ENCODE measurements at regions not wholly inside any gene's neighbourhood (a gene's known extent, or its start where the extent isn't known, plus 50 kb on each side); places are given as distances from the start of the nearest gene placed in this dataset.
A peak's percentile ranks its signal among the peaks of the same experiment; 100 is the strongest.
"Not testable (repeated sequence)": the region's sequence is repeated elsewhere in the genome, so short reads cannot be mapped to it uniquely, and the experiment has no call there.

DNA sequence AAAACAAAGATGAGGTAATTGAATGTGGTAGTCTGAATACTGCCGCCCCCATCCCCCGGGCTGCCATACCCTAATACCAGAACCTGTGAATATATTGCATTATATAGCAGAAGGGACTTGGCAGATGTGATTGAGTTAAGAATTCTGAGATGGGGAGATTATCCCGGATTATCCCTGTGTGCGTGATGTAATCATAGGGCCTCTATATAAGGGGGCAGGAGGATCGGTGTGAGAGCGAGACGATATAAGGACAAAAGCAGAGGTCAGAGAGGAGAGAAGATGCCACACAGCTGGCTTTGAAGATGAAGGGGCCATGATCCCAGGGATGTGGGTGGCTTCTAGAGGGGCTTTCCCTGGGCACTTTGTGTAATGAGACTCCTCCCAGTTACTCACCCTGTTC is 101.7 kb upstream of the TLE1 start:
- DNase-seq (ENCODE audit: low read depth, low spot score) = no peak
- ChIA-PET CTCF (no interaction called here), POLR2A (no interaction called here)
- TF ChIP-seq, protein P1, sequence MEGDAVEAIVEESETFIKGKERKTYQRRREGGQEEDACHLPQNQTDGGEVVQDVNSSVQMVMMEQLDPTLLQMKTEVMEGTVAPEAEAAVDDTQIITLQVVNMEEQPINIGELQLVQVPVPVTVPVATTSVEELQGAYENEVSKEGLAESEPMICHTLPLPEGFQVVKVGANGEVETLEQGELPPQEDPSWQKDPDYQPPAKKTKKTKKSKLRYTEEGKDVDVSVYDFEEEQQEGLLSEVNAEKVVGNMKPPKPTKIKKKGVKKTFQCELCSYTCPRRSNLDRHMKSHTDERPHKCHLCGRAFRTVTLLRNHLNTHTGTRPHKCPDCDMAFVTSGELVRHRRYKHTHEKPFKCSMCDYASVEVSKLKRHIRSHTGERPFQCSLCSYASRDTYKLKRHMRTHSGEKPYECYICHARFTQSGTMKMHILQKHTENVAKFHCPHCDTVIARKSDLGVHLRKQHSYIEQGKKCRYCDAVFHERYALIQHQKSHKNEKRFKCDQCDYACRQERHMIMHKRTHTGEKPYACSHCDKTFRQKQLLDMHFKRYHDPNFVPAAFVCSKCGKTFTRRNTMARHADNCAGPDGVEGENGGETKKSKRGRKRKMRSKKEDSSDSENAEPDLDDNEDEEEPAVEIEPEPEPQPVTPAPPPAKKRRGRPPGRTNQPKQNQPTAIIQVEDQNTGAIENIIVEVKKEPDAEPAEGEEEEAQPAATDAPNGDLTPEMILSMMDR (IDR thresholded peaks at IDR 0.05; ENCODE audit: insufficient read depth, low read length, missing control alignments) = no peak
- H3K4me3 ChIP-seq (ENCODE audit: low read depth, low read length) = no peak overlapping the region

DNA sequence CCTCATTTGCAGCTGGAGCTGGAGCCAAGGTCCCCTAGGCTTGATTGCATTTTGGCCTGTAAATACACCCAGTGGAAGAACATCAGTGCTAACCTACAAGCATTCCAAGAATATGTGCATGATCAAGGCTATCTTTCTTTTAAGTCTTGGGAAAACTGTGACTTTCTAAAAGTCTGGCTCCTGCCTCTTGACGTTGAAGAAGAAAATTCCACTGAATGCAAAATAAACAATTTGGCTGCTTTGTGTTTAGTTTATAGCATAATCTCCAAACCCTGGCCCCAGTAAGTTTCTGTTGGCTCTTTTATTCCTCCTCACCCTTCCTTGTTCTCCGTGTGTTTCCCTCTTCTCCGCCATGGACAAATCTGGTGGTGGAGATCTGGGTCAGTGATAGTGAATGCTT is 109.3 kb upstream of the TLE1 start:
- DNase-seq (ENCODE audit: low read depth, low spot score) = peak; percentile 16
- POLR2A ChIA-PET = no interaction called here
- no peak overlapping the region for H3K4me3 ChIP-seq (ENCODE audit: low read depth, low read length)
- TF ChIP-seq, protein P1 (IDR thresholded peaks at IDR 0.05; ENCODE audit: insufficient read depth, low read length, missing control alignments) = no peak
- CTCF ChIA-PET = interaction anchor here (1.0 kb wide), 1 partner anchor 10 kb away, joined by 3 read pairs; no protein-coding TSS in a partner anchor

DNA sequence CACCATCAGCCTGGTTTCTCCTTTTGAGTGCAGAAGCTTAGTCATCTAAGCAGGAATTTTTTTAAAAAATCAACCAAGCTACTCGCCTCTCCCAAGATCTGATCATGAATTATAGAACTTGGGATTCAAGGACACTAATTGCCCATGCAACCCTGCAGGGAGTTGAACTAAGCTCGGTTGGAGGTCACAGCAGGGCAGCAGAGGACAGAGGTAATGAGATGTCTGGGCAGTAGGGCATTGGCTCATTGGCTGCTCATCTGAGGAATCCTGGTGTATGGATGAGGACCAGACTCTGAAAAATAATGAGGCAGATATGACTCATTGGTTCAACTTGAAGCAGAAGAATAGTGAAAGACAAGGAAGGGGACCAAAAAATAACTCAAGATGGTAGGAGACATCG is 111.8 kb upstream of the TLE1 start:
- no peak overlapping the region for H3K4me3 ChIP-seq (ENCODE audit: low read depth, low read length)
- CTCF ChIA-PET = no interaction called here
- peak; percentile 29 for DNase-seq (ENCODE audit: low read depth, low spot score)
- POLR2A ChIA-PET = interaction anchor here (0.6 kb wide), 1 partner anchor 18 kb away, joined by 3 read pairs; no protein-coding TSS in a partner anchor
- TF ChIP-seq, protein P1 (IDR thresholded peaks at IDR 0.05; ENCODE audit: insufficient read depth, low read length, missing control alignments) = no peak

DNA sequence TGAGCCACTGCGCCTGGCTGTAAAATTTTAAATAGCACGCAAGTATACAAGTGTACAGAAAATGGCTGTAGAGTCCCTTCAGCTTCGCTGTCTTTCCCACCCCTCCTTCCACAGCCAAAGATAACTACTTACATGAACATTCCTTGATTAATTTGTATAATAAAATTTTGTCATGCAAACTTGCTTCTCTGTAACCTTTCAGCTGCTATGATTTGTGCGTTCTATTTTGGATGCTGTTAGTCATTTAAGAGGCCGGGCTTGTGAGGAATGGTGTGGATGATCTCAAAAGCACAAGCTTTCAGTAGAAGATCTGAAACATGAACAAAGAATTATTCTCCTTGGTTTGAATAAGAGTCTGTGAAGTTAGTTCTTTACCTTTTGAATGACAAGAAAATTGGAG is 115.0 kb upstream of the TLE1 start:
- H3K4me3 ChIP-seq (ENCODE audit: low read depth, low read length) = no peak overlapping the region
- peak; percentile 29 for DNase-seq (ENCODE audit: low read depth, low spot score)
- ChIA-PET CTCF (no interaction called here), POLR2A (no interaction called here)
- TF ChIP-seq, protein P1 (IDR thresholded peaks at IDR 0.05; ENCODE audit: insufficient read depth, low read length, missing control alignments) = no peak

DNA sequence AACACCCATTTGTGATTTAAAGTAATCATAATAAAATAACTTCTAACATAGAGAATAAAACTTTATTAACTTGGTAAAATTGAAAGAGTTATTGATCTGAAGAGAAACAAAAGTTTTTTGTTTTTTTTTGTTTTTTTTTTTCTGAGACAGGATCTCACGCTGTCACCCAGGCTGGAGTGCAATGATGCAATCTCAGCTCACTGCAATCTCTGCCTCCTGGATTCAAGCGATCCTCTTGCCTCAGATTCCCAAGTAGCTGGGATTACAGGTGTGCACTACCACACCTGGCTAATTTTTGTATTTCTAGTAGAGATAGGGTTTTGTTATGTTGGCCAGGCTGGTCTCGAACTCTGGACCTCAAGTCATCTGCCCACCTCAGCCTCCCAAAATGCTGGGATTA is 116.5 kb upstream of the SPATA31D4 start:
- H3K4me3 ChIP-seq (ENCODE audit: low read depth, low read length); DNase-seq (ENCODE audit: low read depth, low spot score); CTCF ChIA-PET: not testable (repeated sequence)
- POLR2A ChIA-PET = interaction anchor here (0.6 kb wide), 1 partner anchor 922 kb away, joined by 4 read pairs; no protein-coding TSS in a partner anchor

DNA sequence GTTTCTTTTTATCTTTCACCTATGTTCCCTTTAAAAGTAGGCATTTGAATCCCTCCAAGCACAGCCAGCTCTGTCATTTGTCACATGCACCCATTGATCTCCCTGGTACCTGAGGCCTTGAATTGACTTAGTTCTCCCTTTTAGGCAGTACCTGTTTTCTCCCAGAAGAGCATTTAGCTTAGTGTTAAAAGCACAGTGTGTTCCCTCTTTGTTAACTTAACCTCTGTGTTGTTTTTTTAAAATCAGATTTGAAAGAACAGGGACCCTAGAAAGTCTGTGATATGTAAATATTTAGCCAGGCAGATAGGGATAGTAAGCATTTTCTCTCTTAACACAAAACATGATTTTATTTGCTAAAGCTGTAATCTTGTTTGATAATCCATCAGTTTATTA is 113.8 kb upstream of the SPATA31D4 start:
- ChIA-PET POLR2A (no interaction called here), CTCF (no interaction called here)
- DNase-seq (ENCODE audit: low read depth, low spot score) = no peak
- TF ChIP-seq, protein P1 (IDR thresholded peaks at IDR 0.05; ENCODE audit: insufficient read depth, low read length, missing control alignments) = no peak
- H3K4me3 ChIP-seq (ENCODE audit: low read depth, low read length) = no peak overlapping the region

DNA sequence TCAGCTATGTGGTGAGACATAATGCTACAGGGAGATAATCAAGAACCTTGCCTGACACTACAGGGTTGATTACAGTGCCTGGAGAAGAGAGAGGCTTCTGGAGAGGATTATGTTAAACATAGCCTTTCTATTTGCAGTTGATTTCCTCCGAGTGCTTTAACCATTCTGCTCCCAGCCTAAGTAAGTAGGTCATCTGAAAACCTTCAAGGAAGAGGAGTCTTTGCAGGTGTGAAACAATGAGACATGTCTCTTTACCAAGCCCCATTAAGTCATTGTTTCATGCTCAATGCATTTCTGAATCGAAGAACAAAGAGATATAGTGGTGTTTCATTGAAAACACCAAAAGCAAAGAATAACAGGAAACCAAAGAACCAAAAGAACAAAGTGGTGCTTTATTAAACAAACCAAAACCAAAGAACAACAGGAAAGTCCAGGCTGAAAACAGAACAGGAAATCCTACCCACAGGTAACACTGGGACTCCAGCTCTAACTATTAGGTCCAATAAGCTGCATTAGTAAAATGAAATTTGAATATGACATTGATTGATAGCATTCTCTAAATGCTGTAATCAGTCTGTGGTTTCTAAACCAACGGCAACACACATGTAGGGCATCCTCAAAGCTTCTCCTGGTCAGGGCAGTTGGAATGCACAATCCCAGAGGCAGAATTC is 113.3 kb upstream of the SPATA31D4 start:
- TF ChIP-seq, protein P1 (IDR thresholded peaks at IDR 0.05; ENCODE audit: insufficient read depth, low read length, missing control alignments) = no peak
- ChIA-PET POLR2A (no interaction called here), CTCF (no interaction called here)
- DNase-seq (ENCODE audit: low read depth, low spot score) = no peak
- H3K4me3 ChIP-seq (ENCODE audit: low read depth, low read length) = no peak overlapping the region
